Uterus (tissue), 2 donors: ENCODE measurements at regions not wholly inside any gene's neighbourhood (a gene's known extent, or its start where the extent isn't known, plus 50 kb on each side); places are given as distances from the start of the nearest gene placed in this dataset.

ENCODE experiments used
- CTCF ChIP-seq, 4 experiments: fragments of 200-600 bp in 2 of 4; fragments of 450-650 bp in 2 of 4; sonication (generic) in 2 of 4; IDR thresholded peaks; one replicate each; pipeline ENCODE4 v1.5.1; 2016 to 2019; ENCODE audit warnings: antibody characterized with exemption in 4 of 4, mild to moderate bottlenecking in 2 of 4, moderate library complexity in 1 of 4
- POLR2A ChIP-seq, 2 donors: fragments of 450-650 bp; IDR thresholded peaks; one replicate each; pipeline ENCODE4 v1.6.1; 2016; ENCODE audit warnings: antibody characterized with exemption in 2 of 2, mild to moderate bottlenecking in 1 of 2, moderate library complexity in 1 of 2

GRCh38 chr4:81348086-81348777, 123.5 kb downstream of the RASGEF1B start:
- TF ChIP-seq POLR2A (IDR thresholded peaks at IDR 0.05) (no peak), CTCF (IDR thresholded peaks at IDR 0.05) (no peak)
